ENCODE measurements at regions not wholly inside any gene's neighbourhood (a gene's known extent, or its start where the extent isn't known, plus 50 kb on each side); places are given as distances from the start of the nearest gene placed in this dataset.

DNA sequence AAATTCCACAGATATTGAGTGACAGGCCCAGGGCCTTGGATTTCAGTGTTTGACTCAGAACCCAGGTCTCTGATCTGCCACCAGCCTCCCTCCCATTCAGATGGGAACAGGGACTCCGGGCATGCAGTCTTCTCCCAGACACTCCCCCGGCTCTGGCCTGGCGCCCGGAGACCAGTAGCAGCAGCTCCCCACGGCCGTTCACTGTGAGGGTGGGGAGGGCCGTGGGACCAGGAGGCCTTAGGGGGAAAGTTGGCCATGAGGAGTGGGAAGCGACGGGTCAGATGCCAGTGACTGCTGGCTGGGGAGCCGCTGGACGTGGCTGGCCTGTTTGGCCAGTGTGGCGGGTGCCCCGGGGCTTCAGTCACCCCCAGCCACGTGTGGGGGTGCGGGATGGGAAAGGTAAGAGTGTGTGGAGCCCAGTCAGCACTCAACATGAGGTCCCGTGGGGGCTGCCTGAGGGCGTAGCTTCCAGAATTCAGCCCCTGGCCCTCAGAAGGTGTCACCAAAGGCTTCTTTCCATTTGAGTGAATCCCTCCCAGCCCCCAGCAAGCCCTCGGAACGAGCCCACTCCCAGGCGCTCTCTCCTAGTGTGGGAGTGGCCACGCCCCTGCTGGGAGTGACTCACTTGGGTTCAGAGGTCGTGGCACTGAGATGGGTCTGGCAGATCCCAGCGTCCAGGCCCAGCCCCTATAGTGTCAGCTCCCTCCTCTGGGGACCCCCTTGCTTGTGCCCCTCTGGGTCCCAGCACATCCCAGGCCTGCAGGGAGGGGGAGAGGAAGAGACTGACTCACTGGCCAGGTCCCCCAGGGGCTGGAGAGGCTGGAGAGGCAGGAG, 309.4 kb downstream of the SEC14L1 start:
- no peak for DNase-seq

DNA sequence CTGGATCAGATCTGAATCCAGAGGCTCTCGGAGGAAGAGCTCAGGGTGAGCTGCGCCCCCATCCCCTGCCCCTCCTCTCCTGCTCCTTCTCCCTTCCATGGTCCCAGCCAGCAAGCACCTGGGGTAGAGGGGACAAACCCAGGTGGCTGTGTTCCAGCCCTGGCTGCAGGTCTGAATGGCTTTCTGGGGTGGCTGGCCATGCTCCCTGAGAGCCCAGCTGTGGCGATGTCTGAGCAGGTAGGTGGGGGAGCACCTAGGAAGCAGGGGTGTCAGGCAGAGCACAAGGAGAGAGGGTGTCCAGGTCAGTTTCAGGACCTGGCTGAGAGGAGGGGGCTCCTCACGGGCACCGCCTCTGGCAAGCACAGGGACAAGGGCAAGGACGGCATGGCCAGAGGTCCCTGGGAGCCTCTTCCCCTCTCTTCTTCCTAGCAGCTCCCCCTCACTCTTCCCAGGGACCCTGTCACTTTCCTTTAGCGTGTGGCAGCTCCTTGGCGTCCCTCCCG, 310.0 kb downstream of the SEC14L1 start:
- no peak for DNase-seq

DNA sequence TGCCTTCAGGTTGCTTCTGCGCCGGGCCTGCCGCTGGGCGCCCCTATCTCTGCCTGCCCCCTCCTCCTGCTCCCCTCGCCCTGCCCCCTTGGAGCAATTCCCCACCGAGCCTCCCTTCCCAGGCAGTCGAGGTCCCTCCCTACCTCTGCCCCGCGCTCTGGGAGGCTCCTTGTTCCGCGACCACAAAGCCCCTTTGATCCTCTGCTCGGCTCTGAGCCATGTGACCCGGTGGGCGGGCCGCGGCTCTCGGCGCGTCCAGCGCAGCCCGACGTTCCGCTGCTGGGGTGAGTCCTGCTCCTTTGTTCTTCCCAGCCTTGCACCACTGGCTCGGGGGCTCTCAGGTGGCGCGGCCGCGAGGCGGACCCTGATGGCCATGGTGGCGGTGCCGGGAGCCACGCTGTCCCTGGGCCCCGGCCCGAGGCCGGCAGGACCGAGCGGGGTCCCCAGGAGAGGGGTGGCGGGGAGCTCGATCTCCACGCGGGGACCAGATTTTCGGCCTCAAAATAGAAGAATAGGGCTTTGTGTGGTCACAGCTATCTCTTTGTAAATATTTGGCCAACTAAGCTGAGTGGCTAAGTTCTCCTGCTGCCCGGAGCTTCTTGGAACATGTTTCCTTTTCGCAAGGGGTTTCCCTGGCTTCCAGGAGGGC, 310.6 kb downstream of the SEC14L1 start:
- peak; percentile 80 for DNase-seq

DNA sequence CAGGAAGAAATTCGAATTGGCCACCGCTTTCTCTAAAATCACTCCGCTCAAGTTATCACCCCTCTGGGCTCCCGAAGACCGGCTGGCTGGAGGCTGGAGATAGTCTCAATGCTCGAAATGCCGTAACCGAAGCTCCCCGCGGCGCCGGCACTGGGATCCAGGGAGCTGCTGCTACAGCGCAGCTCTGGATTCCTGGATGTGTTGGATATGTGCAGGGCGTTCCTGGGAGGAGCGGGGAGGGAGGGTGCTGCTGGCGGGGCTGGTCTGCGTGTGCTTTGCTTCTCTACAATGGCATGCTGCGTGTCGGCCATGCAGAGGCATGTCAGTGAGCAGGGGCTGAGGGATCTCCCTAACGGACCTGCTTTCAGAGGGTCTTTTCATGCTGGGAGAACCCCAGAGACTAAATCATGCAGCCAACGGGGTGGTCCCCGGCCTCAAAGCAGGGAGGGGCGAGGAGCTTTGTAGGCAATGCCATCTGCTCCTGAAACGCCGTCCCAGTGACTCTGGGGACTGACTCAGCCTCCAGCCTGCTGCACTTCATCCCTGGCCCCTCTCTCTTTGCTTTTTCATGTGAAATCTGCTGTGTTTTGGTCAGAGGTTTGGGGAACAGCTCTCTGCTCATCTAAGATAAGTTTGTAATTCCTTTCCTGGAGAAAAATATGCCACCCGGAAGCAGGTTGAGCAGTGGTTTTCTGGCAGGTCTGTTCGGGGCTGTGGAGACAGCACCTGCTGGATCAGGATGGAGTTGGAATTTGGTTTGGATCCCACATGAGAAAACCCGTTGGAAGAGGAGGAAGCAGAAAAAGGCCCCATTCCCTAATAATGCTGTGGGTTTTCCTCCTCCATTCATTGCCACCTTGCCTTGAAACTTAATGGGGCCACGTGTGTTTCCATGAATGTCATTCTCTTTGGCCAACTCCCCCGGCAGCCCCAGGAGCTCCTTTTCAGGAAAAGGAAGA, 311.4 kb downstream of the SEC14L1 start:
- peak; percentile 63 for DNase-seq

DNA sequence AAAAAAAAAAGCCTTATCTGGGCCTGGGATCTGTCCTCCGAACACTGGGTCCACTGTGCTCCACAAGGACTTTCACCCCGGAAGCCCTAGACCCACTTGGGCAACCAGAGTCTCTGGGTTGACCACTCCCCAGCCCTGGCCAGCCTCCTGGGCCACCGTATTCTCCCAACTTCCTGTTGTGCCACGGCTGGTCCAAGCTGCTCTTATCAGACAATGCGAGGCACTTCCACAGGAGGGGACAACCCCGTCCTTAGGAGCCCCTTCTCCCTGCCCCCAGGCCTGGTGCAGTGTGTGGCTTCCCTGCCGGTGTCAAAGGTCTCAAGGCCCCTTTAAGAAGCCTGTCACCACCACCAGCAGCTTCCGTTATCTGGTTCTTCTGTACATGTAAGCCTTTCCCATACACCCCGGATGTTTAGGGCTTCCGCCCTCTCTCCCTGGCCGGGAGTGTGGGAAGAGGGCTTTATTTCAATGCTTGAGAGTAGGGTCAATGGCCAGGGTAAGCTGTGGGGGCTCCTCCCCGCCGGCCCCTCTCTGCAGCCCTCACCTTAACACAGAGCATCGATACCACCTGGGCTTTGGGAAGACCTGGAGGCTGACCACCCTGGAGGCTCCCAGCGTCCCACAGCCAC, 313.0 kb downstream of the SEC14L1 start:
- DNase-seq, result peak; percentile 82

DNA sequence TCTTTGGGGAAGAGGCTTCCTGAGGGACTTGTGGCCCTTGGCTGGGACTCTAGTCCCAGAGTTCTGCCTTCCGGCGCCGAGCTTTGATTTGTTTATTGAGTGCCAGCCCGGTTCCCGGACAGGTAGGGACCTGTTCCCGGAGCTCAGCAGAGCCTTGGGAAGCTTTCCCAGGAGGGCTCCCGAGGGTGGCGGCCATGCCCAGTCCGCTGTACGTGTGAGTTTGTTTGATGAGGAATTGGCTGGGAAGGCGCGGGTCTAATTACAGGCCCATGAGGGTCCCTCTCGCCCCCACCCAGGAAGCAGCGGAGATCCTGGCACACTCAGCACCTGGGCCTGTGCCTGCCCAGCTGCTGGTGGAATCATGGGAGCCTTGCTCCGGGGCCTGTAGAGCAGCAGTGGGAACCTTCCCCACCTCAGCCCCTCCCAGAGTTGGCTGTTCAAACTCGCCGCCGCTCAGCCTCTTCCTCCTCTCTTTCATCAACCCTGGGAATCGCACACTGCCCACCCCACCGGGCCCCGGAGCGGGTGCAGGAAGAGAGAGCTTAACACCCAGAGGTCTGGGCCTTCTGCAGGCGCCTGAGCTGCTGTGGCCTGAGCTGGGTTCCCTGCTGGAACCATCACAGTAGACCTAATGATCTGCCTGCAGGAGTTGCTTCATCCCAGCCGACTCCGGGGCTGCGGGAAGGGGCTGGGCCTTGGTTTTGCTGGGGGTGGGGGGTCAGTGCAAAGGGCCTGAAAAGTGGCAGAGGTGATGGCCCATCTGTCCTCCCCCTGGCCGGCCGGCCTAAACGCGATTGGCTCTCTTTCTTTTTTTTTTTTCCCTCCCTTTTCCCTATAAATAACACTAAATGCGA, 313.7 kb downstream of the SEC14L1 start:
- DNase-seq, result no peak

DNA sequence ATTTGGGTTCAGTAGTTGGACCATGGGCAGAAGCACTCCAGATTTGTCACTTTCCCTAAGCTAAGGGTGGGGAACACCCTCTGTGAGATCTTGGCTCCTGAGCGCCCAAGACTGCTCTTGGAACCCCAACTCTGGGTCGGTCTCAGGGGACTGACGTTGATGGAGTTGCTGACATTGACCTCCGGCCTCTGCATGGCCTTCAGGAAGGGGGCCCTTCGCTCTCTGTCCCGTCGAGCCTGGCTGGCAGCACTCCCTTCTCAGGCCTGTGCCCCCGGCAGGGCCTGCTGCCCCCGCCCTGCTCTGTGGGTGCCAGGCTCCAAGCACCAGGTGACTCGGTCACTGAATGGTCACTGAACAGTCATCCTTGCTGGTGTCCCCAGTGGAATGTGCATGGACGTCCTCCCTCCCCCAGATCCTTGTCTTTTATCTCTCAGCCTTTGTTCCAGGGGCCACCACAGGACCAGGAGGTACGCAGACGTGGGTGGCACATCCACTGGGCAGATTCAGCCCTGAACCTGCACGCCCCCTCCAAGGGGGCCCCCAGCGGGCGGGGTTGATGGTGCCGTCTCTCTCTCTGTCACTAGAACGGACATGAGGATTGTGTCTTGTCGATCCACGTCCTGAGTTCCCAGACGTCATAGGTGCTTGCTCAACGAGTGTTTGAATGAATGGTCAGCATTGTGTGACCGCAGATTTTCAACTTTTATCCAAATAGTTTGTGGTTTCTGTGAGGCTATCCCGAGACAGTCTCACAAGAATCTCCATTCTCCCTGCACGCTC, 314.5 kb downstream of the SEC14L1 start:
- DNase-seq, result no peak

DNA sequence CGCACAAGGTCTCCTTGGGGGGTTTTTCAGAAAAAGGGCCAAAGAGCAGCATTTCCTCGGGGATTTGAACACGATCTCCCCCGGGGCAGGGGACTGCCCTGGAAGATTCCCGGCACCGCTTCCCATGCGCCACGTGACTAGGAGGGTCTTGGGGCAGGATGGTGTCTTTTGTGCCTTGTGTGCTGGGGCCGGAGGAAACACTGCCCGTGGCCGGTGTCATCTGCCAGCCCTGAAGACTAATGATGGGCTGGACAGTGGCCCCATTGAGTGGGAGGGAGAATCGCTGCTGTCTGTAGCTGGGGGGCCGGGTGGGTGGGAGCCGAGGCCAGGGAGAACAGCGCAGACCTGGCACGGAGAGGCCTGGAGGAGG, 315.1 kb downstream of the SEC14L1 start:
- no peak for DNase-seq

DNA sequence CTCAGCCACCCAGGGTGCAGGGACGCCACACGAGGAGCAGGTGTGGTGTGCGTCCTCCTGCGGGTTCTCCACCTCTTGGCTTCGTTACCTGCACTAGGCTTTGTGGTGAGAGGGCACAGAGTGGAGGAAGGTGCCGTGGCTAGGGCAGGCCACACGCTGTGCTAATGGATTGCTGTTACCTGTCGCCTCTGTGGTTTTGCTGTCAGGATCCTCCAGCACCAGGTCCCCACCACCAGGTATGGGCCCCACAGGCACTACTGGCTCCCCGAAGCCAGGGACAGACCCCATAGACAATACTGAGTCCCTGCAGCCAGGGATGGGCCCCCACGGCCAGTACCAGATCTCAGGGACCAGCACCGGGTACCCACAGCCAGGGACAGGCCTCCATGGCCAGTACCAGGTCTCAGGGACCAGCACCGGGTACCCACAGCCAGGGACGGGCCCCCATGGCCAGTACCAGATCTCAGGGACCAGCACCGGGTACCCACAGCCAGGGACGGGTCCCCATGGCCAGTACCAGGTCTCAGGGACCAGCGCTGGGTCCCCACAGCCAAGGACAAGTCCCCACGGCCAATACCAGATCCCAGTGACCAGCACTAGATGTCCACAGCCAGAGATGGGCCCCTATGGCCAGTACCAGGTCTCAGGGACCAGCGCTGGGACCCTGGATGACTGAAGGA, 315.6 kb downstream of the SEC14L1 start:
- DNase-seq, result no peak

DNA sequence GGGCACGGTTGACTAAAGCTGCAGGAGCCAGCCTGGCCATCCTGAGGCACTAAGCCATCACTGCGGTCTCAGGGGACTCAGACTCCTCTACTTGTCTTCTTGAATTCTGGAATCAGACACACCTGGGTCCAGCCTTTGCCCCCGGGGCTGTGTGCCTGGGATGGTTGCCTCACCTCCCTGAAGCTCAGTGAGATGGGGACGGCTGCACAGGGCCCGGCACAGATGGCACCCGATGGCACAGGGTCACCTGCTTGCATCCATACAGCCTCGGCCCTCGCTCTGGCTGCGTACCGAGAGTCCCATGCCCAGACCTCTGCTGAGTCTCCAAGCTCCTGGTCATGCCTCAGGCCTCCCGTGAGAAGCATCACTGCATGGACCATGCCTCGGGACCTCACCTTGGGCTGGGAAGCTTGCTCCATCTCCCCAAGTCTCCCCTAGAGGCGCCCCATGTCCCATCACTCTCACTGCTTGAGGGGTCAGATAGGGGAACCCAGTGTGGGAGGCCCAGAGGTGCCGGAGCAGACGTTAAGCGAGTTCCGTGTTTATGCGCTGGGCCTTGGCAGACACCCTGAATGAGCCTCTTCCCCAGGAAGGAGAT, 316.3 kb downstream of the SEC14L1 start:
- DNase-seq, result peak; percentile 62

DNA sequence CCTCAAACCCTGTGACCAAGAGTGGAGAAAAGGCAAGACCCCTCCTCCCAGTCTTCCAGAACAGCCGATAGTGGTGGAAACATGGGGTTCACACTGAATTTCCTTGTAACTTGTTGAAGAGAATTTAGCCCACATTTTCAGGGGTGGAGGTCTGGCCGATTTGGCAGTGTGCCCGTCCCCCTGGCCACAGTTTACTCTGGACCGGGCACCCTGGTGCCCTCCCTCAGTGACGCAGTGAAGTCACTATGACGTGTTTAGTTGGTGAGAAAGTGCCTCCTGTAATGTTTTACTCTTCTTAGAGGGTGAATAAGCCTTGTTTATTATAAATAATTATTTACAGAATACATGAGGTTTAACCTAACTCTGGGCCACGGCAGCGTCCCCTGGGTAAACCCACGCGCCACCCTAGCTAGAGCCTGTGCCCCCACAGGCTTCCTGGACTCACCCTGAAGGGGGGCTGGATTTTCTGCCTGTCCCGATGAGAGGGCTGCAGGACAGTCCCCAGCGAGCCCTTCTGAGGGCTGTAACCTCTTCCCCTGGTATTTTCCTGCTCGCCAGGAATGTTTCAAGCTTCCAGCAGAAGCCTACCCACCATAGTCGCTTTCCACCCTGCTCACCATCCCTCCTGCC, 316.9 kb downstream of the SEC14L1 start:
- DNase-seq, result no peak

DNA sequence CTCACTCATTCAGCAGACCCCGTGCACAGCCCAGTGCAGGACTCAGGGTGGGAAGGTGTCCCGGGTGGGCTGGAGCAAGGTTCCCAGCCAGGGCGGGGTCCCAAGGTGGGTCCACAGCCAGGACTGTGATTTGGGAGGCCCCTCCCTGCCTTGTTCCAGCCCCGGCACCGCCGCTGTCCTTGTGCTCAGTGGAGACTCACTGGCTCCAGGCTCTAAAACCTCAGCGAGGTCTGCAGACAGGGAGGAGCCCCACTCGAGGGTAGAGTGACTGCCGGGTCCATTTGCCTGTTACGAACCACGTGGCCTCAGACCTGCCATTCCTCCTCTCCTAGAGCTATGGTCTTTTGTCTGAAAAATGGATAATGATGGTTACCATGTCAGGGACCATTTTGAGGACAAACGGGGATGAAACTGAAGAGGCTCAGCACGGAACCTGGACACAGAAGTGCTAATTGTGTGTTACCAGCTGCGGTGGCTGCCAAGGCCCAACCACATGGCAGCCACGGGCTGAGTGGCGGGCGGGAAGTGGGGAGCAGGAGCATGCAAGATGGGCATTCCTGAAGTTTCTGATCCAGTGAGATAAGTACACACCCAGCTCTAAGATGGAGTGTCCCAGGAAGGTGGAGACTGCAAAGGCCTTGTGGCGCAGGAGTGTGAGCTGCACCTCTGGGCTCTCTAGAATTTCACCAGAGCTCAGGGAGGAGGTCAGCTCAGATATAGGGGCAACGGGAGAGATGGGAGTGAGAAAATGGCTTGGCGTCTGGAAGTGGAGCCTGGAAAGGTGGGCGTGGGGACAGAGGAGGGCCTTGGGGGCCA, 317.6 kb downstream of the SEC14L1 start:
- no peak for DNase-seq

DNA sequence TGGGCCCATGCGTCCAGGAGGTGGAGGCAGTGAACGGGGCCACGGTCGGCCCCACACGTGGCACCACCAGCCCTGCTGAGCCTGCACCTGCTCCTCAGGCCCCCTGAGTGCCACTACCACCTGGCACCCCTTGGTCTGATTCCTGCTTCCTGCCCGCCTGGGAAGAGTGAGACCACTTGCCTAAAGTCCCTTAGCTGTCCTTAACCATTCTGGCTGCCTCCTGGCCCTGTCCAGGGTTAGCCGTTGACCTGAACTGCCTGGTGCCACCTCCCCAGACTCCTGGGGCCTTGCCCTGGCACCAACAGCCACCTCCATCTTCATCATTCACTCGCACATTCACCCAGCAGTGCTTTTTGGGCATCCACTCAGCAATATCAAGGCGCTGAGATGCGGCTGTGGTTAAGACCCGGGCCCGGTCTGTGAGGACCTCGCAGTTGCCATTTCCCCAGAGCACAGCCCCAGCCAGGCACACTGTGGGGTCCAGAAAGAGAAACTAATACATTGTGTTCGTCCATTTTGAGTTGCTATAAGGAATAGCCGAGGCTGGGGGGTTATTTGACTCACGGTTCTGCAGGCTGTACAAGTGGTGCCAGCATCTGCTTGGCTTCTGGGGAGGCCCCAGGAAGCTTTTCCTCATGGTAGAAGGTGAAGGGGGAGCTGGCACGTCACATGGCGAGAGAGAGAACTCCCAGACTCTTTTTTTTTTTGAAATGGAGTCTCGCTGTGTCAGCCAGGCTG, 318.4 kb downstream of the SEC14L1 start:
- no peak for DNase-seq

DNA sequence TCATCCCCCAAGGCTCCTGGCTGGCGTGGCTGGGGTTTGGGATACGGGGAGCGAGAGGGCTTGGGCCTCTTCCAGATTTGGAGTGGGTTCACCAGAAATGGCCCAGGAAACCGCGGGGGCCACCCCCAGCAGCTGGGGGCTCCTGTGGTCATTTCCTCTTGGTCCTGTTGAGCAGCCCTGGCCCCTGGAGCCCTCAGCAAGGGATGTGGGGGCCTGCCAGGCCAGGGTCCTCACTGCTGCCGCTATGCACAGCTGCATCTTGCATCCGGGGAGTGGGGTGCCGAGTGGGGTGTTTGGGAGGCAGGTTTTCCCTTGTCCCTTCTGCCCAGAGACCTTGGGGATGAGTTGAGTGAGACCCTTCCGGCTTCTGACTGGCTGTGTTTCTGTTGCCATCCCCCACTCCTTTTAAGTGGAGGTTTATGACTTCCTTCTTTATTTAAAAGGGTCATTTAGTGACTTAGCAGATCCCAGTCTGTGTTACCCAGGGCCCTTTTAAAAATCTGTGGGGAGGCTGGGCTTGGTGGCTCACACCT, 319.8 kb downstream of the SEC14L1 start:
- DNase-seq, result peak; percentile 82

DNA sequence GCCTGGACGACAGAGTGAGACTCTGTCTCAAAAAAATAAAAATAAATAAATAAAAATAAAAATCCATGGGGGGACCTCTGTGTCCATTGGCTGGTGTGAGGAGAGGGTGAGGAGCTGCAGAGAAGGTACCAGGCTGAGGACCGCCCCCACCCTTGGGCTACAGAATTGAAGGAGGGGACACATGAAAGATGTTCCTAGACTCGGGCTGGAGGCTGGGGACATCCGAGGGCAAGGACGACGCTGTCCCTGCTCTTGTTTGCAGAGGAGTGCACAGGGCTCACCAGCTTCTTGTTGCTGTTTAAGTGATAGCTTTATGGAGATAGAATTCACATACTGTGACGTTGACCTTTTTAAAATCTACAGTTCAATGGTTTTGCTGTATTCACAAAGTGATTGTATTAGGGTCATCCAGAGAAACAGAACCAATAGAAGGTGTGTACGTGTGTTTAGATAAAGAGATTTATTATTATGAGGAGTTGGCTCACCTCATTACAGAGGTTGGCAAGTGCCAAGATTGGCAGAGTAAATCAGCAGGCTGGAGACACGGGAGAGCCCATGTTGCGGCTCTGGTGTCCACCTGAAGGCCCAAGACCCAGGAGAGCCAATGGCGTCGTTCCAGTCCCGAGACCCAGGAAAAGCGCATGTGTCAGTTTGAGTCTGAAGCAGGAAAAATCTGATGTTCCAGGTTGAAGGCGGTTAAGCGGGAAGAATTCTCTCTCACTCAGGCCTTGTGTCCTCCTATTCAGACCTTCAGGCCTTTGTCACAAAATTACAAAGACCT, 320.7 kb downstream of the SEC14L1 start:
- no peak for DNase-seq

DNA sequence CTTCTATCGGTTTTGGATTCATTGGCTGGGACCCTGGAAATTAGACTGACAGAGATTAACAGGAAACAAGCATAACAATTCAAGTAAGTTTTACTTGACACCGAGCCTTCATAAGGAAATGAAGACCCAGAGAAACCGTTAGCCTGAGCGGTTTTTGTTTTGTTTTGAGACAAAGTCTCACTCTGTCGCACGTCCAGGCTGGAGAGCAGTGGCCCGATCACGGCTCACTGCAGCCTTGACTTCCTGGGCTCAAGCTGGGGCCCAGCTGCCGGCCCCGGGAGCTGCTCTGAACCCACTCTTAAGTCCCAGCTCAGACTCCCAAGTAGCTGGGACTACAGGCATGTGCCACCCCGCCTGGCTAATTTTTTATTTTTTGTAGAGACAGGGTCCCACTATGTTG, 321.3 kb downstream of the SEC14L1 start:
- DNase-seq, result peak; percentile 50
